GM10266 (cell line): ENCODE measurements at regions not wholly inside any gene's neighbourhood (a gene's known extent, or its start where the extent isn't known, plus 50 kb on each side); places are given as distances from the start of the nearest gene placed in this dataset.
A peak's percentile ranks its signal among the peaks of the same experiment; 100 is the strongest.

Source experiments
- DNase-seq: peaks from one replicate; pipeline ENCODE4 v3.0.0; 2012; ENCODE audit errors: extremely low spot score
- TF ChIP-seq, protein P1 (sequence below): IDR thresholded peaks from 2 replicates; pipeline ENCODE4 v1.5.1; 2012; ENCODE audit warnings: mild to moderate bottlenecking, low read depth; ENCODE audit not compliant: control insufficient read depth, insufficient read depth; ENCODE audit errors: missing control alignments

DNA sequence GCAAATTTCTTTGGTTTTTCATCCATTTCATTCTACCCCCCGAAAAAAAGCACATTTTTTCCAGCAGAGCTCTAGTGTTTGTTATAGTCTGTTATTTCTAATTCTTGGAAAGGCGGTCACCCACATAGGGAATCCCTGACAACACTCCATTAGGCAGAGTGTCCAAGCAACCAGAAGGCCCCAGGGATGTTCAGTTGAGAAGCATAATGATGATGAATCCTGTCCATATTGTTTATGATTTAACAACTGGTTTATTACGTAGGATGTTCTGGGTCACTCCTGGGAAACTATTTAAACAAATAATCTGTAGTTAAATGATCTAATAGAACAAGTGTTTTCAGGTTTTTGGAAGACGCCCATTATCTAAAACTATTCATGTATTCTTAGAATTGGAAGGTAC lies 388.7 kb downstream of the TNS1 start:
- TF ChIP-seq, protein P1, sequence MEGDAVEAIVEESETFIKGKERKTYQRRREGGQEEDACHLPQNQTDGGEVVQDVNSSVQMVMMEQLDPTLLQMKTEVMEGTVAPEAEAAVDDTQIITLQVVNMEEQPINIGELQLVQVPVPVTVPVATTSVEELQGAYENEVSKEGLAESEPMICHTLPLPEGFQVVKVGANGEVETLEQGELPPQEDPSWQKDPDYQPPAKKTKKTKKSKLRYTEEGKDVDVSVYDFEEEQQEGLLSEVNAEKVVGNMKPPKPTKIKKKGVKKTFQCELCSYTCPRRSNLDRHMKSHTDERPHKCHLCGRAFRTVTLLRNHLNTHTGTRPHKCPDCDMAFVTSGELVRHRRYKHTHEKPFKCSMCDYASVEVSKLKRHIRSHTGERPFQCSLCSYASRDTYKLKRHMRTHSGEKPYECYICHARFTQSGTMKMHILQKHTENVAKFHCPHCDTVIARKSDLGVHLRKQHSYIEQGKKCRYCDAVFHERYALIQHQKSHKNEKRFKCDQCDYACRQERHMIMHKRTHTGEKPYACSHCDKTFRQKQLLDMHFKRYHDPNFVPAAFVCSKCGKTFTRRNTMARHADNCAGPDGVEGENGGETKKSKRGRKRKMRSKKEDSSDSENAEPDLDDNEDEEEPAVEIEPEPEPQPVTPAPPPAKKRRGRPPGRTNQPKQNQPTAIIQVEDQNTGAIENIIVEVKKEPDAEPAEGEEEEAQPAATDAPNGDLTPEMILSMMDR: no peak
- DNase-seq: no peak

DNA sequence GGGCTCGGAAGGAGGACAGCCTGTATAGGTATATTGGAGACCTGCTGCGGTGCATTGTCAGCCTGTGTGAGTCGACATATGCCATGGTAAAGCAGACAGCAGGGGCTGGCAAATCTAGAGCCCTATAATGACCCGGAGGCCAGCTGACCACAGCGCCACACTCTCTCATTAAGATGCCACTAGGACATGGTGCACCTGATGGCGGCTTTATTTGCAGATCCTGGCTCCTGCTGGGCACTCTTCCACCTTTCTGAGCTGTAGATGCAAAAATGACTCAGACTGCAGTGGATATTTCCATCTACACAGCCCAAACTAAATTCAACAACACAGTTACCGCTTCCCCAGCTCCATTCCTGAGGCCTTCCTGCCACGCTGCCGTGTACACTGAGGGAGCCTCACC lies 389.9 kb downstream of the TNS1 start:
- DNase-seq: no peak
- TF ChIP-seq, protein P1: no peak

DNA sequence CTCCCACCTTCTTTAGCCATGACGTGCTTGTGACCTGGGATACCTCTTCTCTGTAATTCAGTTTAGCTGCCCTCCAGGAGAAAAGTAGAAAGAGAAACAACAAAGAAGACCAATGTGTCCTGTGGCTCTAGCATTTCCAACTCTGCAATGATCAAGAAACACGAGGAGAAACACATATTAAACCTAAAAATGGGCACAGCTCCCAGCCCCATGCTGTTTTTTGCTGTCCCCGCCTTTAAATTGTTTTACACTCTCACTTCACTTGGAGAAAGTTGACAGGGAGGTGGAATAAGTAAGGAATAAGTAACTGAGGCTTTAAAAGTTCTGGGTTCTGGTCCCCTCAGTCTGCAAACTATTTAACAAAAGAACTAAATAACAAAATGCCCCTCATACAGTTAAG lies 390.6 kb downstream of the TNS1 start:
- TF ChIP-seq, protein P1: no peak
- DNase-seq: no peak

DNA sequence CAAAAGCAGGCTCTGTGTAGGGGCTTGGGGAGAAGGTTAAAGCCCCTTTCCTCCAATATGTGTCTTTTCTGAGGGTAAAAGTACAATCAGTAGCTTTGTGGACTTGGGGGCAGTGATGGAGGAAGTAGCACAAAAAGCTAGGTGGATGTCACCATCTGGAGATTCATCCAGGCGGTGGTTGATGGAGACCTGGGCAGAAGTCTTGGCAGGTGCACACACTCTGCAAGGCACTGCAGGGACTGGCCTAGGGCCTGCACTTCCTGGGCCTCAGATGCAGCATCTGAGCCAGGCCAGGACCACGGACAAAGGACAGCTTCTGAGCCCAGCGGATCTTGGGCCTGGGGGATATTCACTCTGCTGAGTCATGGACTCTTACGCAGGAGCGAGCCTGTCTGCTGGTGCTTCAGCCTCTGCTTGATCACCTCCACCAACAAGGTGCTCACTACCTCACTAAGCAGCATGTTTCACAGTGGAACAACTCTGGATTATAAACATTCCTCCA lies 391.1 kb downstream of the TNS1 start:
- DNase-seq: no peak

DNA sequence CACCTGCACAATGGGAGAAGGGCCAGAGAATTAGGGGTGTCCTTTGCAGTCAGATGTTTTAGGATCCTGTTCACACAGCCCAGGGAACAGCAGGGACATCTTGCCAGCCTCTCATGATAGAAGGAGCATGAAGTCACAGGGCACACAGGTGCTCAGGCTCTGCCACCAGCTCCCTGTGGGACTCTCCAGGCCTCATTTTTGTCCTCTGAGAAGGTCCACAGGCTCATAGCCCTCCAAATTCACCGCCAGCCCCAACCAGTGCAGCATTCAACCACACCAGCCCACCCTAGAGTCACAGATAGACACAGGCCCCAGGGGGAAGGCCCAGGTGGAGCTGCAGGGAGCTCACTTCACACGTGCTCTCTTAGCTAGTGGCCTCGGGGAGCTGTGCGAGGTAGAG lies 391.7 kb downstream of the TNS1 start:
- no peak for DNase-seq
- TF ChIP-seq, protein P1: no peak

More for the DNA sequence above, 391.1 kb downstream of the TNS1 start:
- TF ChIP-seq, protein P1: no peak

DNA sequence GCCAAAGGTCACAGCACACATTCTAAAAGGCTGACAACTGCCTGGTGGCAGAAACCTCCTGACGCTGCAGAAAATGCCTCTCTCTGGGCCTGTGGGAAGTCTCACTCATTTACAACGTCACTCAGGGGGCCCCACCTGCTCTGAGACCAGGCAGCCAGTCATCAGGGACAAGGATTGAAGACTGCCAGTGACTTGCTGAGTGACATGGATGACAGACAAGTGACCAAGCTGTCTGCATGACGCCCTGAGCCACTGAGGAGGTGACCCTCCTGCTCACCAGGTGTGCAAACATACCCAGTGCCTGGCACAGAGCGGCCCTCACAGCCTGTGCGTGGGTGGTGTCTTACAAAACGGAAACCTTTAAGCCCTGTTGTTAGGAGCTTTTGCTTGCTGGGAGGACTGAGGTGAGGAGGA lies 392.4 kb downstream of the TNS1 start:
- peak; percentile 10 for DNase-seq
- TF ChIP-seq, protein P1: no peak

DNA sequence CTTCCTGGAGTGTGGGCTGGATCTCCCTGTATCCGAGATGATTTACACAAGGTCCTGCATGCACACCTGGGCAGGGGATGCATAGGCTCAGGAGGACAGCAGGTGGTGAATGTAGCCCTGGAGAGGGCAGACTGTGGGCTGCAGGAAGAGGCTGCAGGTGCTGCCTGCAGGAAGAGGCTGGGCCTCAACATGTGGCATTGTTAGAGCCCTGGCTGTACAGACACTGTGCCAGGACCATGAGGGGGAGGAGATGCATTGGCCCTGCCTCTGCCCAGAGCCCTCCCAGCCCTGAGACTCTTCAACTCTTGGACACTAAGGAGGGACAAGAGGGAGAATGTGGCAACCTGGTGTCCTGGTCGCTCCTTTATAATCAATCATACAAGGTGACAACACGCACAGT lies 392.8 kb downstream of the TNS1 start:
- TF ChIP-seq, protein P1: no peak
- DNase-seq: no peak
